ENCODE measurements at regions not wholly inside any gene's neighbourhood (a gene's known extent, or its start where the extent isn't known, plus 50 kb on each side); places are given as distances from the start of the nearest gene placed in this dataset.

DNA sequence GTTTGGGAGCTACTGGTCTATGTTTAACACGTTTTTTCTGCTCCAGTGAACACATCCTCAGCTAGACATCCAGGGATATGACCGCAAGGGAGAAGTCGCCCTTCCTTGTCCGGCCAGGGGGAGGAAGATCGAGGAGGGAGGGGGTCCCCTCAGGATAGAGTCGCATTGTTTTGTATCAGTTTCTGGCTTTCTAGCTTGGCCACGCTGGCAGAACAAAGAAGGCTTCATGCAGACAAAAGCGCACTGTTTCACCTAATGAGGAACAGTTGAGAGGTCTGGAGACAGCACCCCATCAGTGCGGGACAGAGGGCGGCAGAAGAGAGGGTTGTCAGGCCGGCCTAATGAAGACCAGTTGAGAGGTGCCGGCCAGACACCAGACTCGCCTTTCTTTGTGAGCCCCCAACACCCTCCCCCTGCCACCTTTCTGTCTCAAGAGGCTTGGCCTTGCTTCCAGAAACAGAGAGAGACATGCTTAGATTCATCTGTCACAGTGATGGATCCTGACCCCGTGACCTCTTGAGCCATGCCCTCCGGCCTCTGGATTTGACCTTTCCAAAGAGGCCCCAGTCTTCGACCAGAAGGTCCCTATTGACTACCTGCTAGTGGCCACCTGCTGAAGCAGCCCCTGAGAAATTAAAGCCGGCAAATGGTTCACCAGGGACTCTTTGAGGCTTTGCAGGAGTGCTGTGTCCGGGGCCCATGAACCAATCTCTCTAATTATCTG lies 254.7 kb upstream of the TBX3 start:
- no peak for ATAC-seq
- TF ChIP-seq BACH2 (CRISPR knock-in tag; IDR thresholded peaks at IDR 0.05; ENCODE audit: borderline replicate concordance) (no peak), OSR1 (CRISPR knock-in tag; IDR thresholded peaks at IDR 0.05) (no peak), GLIS3 (CRISPR knock-in tag; IDR thresholded peaks at IDR 0.05) (no peak), ESRRG (CRISPR knock-in tag; IDR thresholded peaks at IDR 0.05) (no peak), ZNF8 (CRISPR knock-in tag; IDR thresholded peaks at IDR 0.05) (no peak), CSDC2 (CRISPR knock-in tag; IDR thresholded peaks at IDR 0.05) (no peak), ISL1 (CRISPR knock-in tag; IDR thresholded peaks at IDR 0.05) (no peak), TOX (CRISPR knock-in tag; IDR thresholded peaks at IDR 0.05; ENCODE audit: borderline replicate concordance) (no peak), PATZ1 (CRISPR knock-in tag; IDR thresholded peaks at IDR 0.05; ENCODE audit: borderline replicate concordance) (no peak), ZFP3 (CRISPR knock-in tag; IDR thresholded peaks at IDR 0.05) (no peak), PPARA (CRISPR knock-in tag; IDR thresholded peaks at IDR 0.05; ENCODE audit: borderline replicate concordance) (no peak), ZC3H10 (CRISPR knock-in tag; IDR thresholded peaks at IDR 0.05) (no peak), TSHZ2 (CRISPR knock-in tag; IDR thresholded peaks at IDR 0.05) (no peak), ZNF70 (CRISPR knock-in tag; IDR thresholded peaks at IDR 0.05) (no peak), ARNTL (CRISPR knock-in tag; IDR thresholded peaks at IDR 0.05; ENCODE audit: borderline replicate concordance, low read depth) (no peak)
- TF ChIP-seq, protein P1, sequence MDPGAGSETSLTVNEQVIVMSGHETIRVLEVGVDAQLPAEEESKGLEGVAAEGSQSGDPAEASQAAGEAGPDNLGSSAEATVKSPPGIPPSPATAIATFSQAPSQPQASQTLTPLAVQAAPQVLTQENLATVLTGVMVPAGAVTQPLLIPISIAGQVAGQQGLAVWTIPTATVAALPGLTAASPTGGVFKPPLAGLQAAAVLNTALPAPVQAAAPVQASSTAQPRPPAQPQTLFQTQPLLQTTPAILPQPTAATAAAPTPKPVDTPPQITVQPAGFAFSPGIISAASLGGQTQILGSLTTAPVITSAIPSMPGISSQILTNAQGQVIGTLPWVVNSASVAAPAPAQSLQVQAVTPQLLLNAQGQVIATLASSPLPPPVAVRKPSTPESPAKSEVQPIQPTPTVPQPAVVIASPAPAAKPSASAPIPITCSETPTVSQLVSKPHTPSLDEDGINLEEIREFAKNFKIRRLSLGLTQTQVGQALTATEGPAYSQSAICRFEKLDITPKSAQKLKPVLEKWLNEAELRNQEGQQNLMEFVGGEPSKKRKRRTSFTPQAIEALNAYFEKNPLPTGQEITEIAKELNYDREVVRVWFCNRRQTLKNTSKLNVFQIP (CRISPR knock-in tag; IDR thresholded peaks at IDR 0.05; ENCODE audit: borderline replicate concordance, low read depth), result no peak
- TF ChIP-seq, protein P2, sequence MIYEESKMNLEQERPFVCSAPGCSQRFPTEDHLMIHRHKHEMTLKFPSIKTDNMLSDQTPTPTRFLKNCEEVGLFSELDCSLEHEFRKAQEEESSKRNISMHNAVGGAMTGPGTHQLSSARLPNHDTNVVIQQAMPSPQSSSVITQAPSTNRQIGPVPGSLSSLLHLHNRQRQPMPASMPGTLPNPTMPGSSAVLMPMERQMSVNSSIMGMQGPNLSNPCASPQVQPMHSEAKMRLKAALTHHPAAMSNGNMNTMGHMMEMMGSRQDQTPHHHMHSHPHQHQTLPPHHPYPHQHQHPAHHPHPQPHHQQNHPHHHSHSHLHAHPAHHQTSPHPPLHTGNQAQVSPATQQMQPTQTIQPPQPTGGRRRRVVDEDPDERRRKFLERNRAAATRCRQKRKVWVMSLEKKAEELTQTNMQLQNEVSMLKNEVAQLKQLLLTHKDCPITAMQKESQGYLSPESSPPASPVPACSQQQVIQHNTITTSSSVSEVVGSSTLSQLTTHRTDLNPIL (CRISPR knock-in tag; IDR thresholded peaks at IDR 0.05; ENCODE audit: low read depth), result no peak

- TF ChIP-seq TSHZ2 (CRISPR knock-in tag; IDR thresholded peaks at IDR 0.05) (no peak), GLIS3 (CRISPR knock-in tag; IDR thresholded peaks at IDR 0.05) (no peak), TOX (CRISPR knock-in tag; IDR thresholded peaks at IDR 0.05; ENCODE audit: borderline replicate concordance) (no peak), ZNF8 (CRISPR knock-in tag; IDR thresholded peaks at IDR 0.05) (no peak), CSDC2 (CRISPR knock-in tag; IDR thresholded peaks at IDR 0.05) (no peak), PPARA (CRISPR knock-in tag; IDR thresholded peaks at IDR 0.05; ENCODE audit: borderline replicate concordance) (no peak), ZFP30 (CRISPR knock-in tag; IDR thresholded peaks at IDR 0.05) (no peak), RARB (CRISPR knock-in tag; IDR thresholded peaks at IDR 0.05) (no peak), TCF4 (CRISPR knock-in tag; IDR thresholded peaks at IDR 0.05; ENCODE audit: borderline replicate concordance) (no peak), SNAI2 (CRISPR knock-in tag; IDR thresholded peaks at IDR 0.05) (no peak), ESRRG (CRISPR knock-in tag; IDR thresholded peaks at IDR 0.05) (no peak)
- TF ChIP-seq, protein P2 (CRISPR knock-in tag; IDR thresholded peaks at IDR 0.05; ENCODE audit: low read depth), result no peak
- no peak for ATAC-seq
Measured at GRCh38 chr12:114936148-114937079, 252.4 kb upstream of the TBX3 start.
